ENCODE measurements at regions not wholly inside any gene's neighbourhood (a gene's known extent, or its start where the extent isn't known, plus 50 kb on each side); places are given as distances from the start of the nearest gene placed in this dataset.

DNA sequence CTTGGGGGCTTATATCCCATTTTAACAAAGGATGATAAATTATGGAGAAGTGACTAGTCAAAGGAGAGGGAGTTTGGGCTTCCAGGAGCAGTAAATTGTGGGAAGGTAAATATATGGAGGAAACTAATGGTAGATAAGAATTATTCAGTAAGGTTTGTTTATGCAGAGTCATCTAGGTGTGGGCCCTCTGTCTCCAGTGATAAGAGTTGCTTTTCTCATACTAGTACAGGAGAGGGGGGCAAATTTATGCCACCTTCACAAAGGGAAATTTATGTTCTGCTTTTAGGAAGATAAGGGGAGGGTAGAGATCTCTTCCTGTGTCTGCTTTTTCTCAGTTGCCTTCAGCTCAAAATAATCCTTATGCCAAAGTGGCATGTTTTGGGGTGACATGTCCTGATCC lies 383.7 kb upstream of the PPP2R3A start (continued):
- TF ChIP-seq, protein P1, sequence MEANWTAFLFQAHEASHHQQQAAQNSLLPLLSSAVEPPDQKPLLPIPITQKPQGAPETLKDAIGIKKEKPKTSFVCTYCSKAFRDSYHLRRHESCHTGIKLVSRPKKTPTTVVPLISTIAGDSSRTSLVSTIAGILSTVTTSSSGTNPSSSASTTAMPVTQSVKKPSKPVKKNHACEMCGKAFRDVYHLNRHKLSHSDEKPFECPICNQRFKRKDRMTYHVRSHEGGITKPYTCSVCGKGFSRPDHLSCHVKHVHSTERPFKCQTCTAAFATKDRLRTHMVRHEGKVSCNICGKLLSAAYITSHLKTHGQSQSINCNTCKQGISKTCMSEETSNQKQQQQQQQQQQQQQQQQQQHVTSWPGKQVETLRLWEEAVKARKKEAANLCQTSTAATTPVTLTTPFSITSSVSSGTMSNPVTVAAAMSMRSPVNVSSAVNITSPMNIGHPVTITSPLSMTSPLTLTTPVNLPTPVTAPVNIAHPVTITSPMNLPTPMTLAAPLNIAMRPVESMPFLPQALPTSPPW (CRISPR knock-in tag; IDR thresholded peaks at IDR 0.05): peak; percentile 61
- TF ChIP-seq C11orf30 (IDR thresholded peaks at IDR 0.05; ENCODE audit: low read depth) (peak; percentile 82), DIDO1 (tag; IDR thresholded peaks at IDR 0.05; ENCODE audit: low read depth) (no peak), ZEB2 (IDR thresholded peaks at IDR 0.05) (peak; percentile 76), YY1 (IDR thresholded peaks at IDR 0.05; ENCODE audit: borderline replicate concordance in 1 of 3, control insufficient read depth in 1 of 3, extremely low read depth in 1 of 3, insufficient read depth in 3 of 3, insufficient read length in 1 of 3, insufficient replicate concordance in 2 of 3, low read depth in 1 of 3, low read length in 2 of 3) (no peak), TSC22D4 (tag; IDR thresholded peaks at IDR 0.05) (no peak), ELF4 (CRISPR knock-in tag; IDR thresholded peaks at IDR 0.05) (no peak), GABPB2 (CRISPR knock-in tag; conservative IDR thresholded peaks at IDR 0.05) (no peak), MCM7 (IDR thresholded peaks at IDR 0.05) (no peak), MAFK (IDR thresholded peaks at IDR 0.05; ENCODE audit: low read length) (peak; percentile 37; the same call in 1 of the 2 replicates), SMARCC2 (IDR thresholded peaks at IDR 0.05; ENCODE audit: low read depth) (peak; percentile 80; the same call in 1 of the 2 replicates), ZNF717 (CRISPR knock-in tag; IDR thresholded peaks at IDR 0.05) (no peak), TCF3 (CRISPR knock-in tag; IDR thresholded peaks at IDR 0.05) (peak; percentile 77), ZNF695 (CRISPR knock-in tag; IDR thresholded peaks at IDR 0.05) (no peak), L3MBTL2 (IDR thresholded peaks at IDR 0.05) (no peak), NCOA2 (IDR thresholded peaks at IDR 0.05; ENCODE audit: partially characterized antibody in 2 of 2) (peak in 1 of 2 experiments; percentile 35), RFX7 (CRISPR knock-in tag; IDR thresholded peaks at IDR 0.05) (no peak), POLR3G (IDR thresholded peaks at IDR 0.05; ENCODE audit: extremely low read depth, insufficient read length, insufficient replicate concordance) (no peak), CBFB (CRISPR knock-in tag; IDR thresholded peaks at IDR 0.05) (no peak), HLTF (IDR thresholded peaks at IDR 0.05) (no peak)
- TF ChIP-seq, protein P2, sequence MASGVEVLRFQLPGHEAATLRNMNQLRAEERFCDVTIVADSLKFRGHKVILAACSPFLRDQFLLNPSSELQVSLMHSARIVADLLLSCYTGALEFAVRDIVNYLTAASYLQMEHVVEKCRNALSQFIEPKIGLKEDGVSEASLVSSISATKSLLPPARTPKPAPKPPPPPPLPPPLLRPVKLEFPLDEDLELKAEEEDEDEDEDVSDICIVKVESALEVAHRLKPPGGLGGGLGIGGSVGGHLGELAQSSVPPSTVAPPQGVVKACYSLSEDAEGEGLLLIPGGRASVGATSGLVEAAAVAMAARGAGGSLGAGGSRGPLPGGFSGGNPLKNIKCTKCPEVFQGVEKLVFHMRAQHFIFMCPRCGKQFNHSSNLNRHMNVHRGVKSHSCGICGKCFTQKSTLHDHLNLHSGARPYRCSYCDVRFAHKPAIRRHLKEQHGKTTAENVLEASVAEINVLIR (CRISPR knock-in tag; IDR thresholded peaks at IDR 0.05): no peak
- TF ChIP-seq, protein P3, sequence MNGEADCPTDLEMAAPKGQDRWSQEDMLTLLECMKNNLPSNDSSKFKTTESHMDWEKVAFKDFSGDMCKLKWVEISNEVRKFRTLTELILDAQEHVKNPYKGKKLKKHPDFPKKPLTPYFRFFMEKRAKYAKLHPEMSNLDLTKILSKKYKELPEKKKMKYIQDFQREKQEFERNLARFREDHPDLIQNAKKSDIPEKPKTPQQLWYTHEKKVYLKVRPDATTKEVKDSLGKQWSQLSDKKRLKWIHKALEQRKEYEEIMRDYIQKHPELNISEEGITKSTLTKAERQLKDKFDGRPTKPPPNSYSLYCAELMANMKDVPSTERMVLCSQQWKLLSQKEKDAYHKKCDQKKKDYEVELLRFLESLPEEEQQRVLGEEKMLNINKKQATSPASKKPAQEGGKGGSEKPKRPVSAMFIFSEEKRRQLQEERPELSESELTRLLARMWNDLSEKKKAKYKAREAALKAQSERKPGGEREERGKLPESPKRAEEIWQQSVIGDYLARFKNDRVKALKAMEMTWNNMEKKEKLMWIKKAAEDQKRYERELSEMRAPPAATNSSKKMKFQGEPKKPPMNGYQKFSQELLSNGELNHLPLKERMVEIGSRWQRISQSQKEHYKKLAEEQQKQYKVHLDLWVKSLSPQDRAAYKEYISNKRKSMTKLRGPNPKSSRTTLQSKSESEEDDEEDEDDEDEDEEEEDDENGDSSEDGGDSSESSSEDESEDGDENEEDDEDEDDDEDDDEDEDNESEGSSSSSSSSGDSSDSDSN (IDR thresholded peaks at IDR 0.05; ENCODE audit: borderline replicate concordance in 1 of 2, low read depth in 2 of 2, low read length in 2 of 2): no peak
- TF ChIP-seq, protein P4, sequence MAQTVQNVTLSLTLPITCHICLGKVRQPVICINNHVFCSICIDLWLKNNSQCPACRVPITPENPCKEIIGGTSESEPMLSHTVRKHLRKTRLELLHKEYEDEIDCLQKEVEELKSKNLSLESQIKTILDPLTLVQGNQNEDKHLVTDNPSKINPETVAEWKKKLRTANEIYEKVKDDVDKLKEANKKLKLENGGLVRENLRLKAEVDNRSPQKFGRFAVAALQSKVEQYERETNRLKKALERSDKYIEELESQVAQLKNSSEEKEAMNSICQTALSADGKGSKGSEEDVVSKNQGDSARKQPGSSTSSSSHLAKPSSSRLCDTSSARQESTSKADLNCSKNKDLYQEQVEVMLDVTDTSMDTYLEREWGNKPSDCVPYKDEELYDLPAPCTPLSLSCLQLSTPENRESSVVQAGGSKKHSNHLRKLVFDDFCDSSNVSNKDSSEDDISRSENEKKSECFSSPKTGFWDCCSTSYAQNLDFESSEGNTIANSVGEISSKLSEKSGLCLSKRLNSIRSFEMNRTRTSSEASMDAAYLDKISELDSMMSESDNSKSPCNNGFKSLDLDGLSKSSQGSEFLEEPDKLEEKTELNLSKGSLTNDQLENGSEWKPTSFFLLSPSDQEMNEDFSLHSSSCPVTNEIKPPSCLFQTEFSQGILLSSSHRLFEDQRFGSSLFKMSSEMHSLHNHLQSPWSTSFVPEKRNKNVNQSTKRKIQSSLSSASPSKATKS (CRISPR knock-in tag; IDR thresholded peaks at IDR 0.05): no peak

Data from K562 (cell line).